HL-60/S4 treated with retinoic acid at 250 ng/mL for 4 days and 3 days (cell line): ENCODE measurements at regions not wholly inside any gene's neighbourhood (a gene's known extent, or its start where the extent isn't known, plus 50 kb on each side); places are given as distances from the start of the nearest gene placed in this dataset.

Experiments
- in situ Hi-C: fragments of 300-500 bp; cut with MboI; formaldehyde crosslinking; loops from 2 replicates; pipeline ENCODE4 v1.7.0; 2022; ENCODE audit warnings: low sequenced_read_pairs

- in situ Hi-C loops: loop anchor here (25.0 kb wide), 1 partner anchor 103 kb away; no protein-coding TSS in a partner anchor
Observed at GRCh38 chr15:29208836-29209235, 60.8 kb downstream of the NSMCE3 start.

GRCh38 chr15:29208352-29208751 is 61.3 kb downstream of the NSMCE3 start:
- in situ Hi-C loops: loop anchor here (25.0 kb wide), 1 partner anchor 104 kb away; no protein-coding TSS in a partner anchor

- in situ Hi-C loops: loop anchor here (25.0 kb wide), 1 partner anchor 105 kb away; no protein-coding TSS in a partner anchor
Observed at GRCh38 chr15:29207758-29208108, 61.9 kb downstream of the NSMCE3 start.

- in situ Hi-C loops: loop anchor here (25.0 kb wide), 1 partner anchor 105 kb away; no protein-coding TSS in a partner anchor
Observed at GRCh38 chr15:29207027-29207757, 62.4 kb downstream of the NSMCE3 start.

- in situ Hi-C loops: loop anchor here (25.0 kb wide), 1 partner anchor 107 kb away; no protein-coding TSS in a partner anchor
Observed at GRCh38 chr15:29205186-29205585, 64.4 kb downstream of the NSMCE3 start.

- in situ Hi-C loops: loop anchor here (25.0 kb wide), 1 partner anchor 108 kb away; no protein-coding TSS in a partner anchor
Observed at GRCh38 chr15:29204369-29204755, 65.3 kb downstream of the NSMCE3 start.

- in situ Hi-C loops: loop anchor here (25.0 kb wide), 1 partner anchor 108 kb away; no protein-coding TSS in a partner anchor
Observed at GRCh38 chr15:29203718-29204368, 65.8 kb downstream of the NSMCE3 start.

- in situ Hi-C loops: no loop called here
Observed at GRCh38 chr15:29196722-29197121, 72.9 kb downstream of the NSMCE3 start.

GRCh38 chr15:29196290-29196689 is 73.3 kb downstream of the NSMCE3 start:
- in situ Hi-C loops: no loop called here

- in situ Hi-C loops: no loop called here
Observed at GRCh38 chr15:29194866-29195265, 74.8 kb downstream of the NSMCE3 start.

GRCh38 chr15:29183071-29183831 is 86.4 kb downstream of the NSMCE3 start:
- in situ Hi-C loops: no loop called here

- in situ Hi-C loops: no loop called here
Observed at GRCh38 chr15:29182590-29182989, 87.0 kb downstream of the NSMCE3 start.

- in situ Hi-C loops: no loop called here
Observed at GRCh38 chr15:29172742-29173725, 96.6 kb downstream of the NSMCE3 start.

GRCh38 chr15:29170521-29170920 is 99.1 kb downstream of the NSMCE3 start:
- in situ Hi-C loops: no loop called here
